ENCODE measurements at regions not wholly inside any gene's neighbourhood (a gene's known extent, or its start where the extent isn't known, plus 50 kb on each side); places are given as distances from the start of the nearest gene placed in this dataset.
"Not testable (repeated sequence)": the region's sequence is repeated elsewhere in the genome, so short reads cannot be mapped to it uniquely, and the experiment has no call there.

- DNase-seq (ENCODE audit: extremely low read depth, low read depth, low spot score): no peak
Measured at GRCh38 chr7:94303118-94303517, 91.6 kb upstream of the COL1A2 start.

- DNase-seq (ENCODE audit: extremely low read depth, low read depth, low spot score): no peak
Measured at GRCh38 chr7:94303695-94304094, 91.0 kb upstream of the COL1A2 start.

- no peak for DNase-seq (ENCODE audit: extremely low read depth, low read depth, low spot score)
Measured at GRCh38 chr7:94304878-94305277, 89.8 kb upstream of the COL1A2 start.

GRCh38 chr7:94305836-94306235 lies 88.9 kb upstream of the COL1A2 start:
- no peak for DNase-seq (ENCODE audit: extremely low read depth, low read depth, low spot score)

- DNase-seq (ENCODE audit: extremely low read depth, low read depth, low spot score): no peak
Measured at GRCh38 chr7:94307399-94308048, 87.2 kb upstream of the COL1A2 start.

- DNase-seq (ENCODE audit: extremely low read depth, low read depth, low spot score): no peak
Measured at GRCh38 chr7:94311515-94311914, 83.2 kb upstream of the COL1A2 start.

- DNase-seq (ENCODE audit: extremely low read depth, low read depth, low spot score): no peak
Measured at GRCh38 chr7:94313926-94314325, 80.8 kb upstream of the COL1A2 start.

- DNase-seq (ENCODE audit: extremely low read depth, low read depth, low spot score): no peak
Measured at GRCh38 chr7:94314413-94315410, 80.0 kb upstream of the COL1A2 start.

GRCh38 chr7:94321138-94321537 lies 73.6 kb upstream of the COL1A2 start:
- not testable (repeated sequence) for DNase-seq (ENCODE audit: extremely low read depth, low read depth, low spot score)

GRCh38 chr7:94323844-94324243 lies 70.9 kb upstream of the COL1A2 start:
- DNase-seq (ENCODE audit: extremely low read depth, low read depth, low spot score): no peak

GRCh38 chr7:94324380-94325121 lies 70.1 kb upstream of the COL1A2 start:
- DNase-seq (ENCODE audit: extremely low read depth, low read depth, low spot score): no peak

- DNase-seq (ENCODE audit: extremely low read depth, low read depth, low spot score): no peak
Measured at GRCh38 chr7:94325122-94325475, 69.6 kb upstream of the COL1A2 start.

- no peak for DNase-seq (ENCODE audit: extremely low read depth, low read depth, low spot score)
Measured at GRCh38 chr7:94330269-94331020, 64.2 kb upstream of the COL1A2 start.

- no peak for DNase-seq (ENCODE audit: extremely low read depth, low read depth, low spot score)
Measured at GRCh38 chr7:94332571-94332970, 62.1 kb upstream of the COL1A2 start.

- no peak for DNase-seq (ENCODE audit: extremely low read depth, low read depth, low spot score)
Measured at GRCh38 chr7:94333810-94334209, 60.9 kb upstream of the COL1A2 start.

GRCh38 chr7:94335586-94335985 lies 59.1 kb upstream of the COL1A2 start:
- no peak for DNase-seq (ENCODE audit: extremely low read depth, low read depth, low spot score)

GRCh38 chr7:94336009-94336408 lies 58.7 kb upstream of the COL1A2 start:
- no peak for DNase-seq (ENCODE audit: extremely low read depth, low read depth, low spot score)

GRCh38 chr7:94338921-94339371 lies 55.7 kb upstream of the COL1A2 start:
- DNase-seq (ENCODE audit: extremely low read depth, low read depth, low spot score): no peak

- no peak for DNase-seq (ENCODE audit: extremely low read depth, low read depth, low spot score)
Measured at GRCh38 chr7:94344826-94345225, 49.9 kb upstream of the COL1A2 start.

Data from glomerular endothelial cell (primary cell).